ENCODE measurements at regions not wholly inside any gene's neighbourhood (a gene's known extent, or its start where the extent isn't known, plus 50 kb on each side); places are given as distances from the start of the nearest gene placed in this dataset.

GRCh38 chr12:118649765-118650585, 273.6 kb downstream of the SUDS3 start:
- no peaks in the 10 kb centered on the region for H3K4me1 ChIP-seq (ENCODE audit: insufficient read depth, low read length)
- H3K9me3 ChIP-seq (ENCODE audit: insufficient read depth, low read depth, low read length): no peaks in the 10 kb centered on the region
- H3K9ac ChIP-seq (ENCODE audit: low read depth, low read length): no peak overlapping the region
- no peaks in the 10 kb centered on the region for H3K27me3 ChIP-seq (ENCODE audit: insufficient read depth, low read length)
- 86% methylated on average over 19 of the region's 19 CpGs for WGBS
- H3K36me3 ChIP-seq (ENCODE audit: insufficient read depth, low read length): no peaks in the 10 kb centered on the region
- H3K27ac ChIP-seq (ENCODE audit: low read depth, low read length): no peak overlapping the region
- H3K4me3 ChIP-seq (ENCODE audit: low read length): no peak overlapping the region

GRCh38 chr12:118650586-118650960, 274.2 kb downstream of the SUDS3 start:
- Histone ChIP-seq H3K27ac (ENCODE audit: low read depth, low read length) (no peak overlapping the region), H3K9ac (ENCODE audit: low read depth, low read length) (no peak overlapping the region)
- 95% methylated on average over 7 of the region's 7 CpGs for WGBS

GRCh38 chr12:118651487-118651886, 275.1 kb downstream of the SUDS3 start:
- Histone ChIP-seq H3K27ac (ENCODE audit: low read depth, low read length) (no peak overlapping the region), H3K4me3 (ENCODE audit: low read length) (no peak overlapping the region), H3K4me1 (ENCODE audit: insufficient read depth, low read length) (no peaks in the 10 kb centered on the region), H3K9ac (ENCODE audit: low read depth, low read length) (no peak overlapping the region), H3K27me3 (ENCODE audit: insufficient read depth, low read length) (no peaks in the 10 kb centered on the region), H3K36me3 (ENCODE audit: insufficient read depth, low read length) (no peaks in the 10 kb centered on the region), H3K9me3 (ENCODE audit: insufficient read depth, low read depth, low read length) (no peaks in the 10 kb centered on the region)
- 81% methylated on average over 2 of the region's 2 CpGs for whole genome bisulfite sequencing

More at GRCh38 chr12:118650586-118650960, 274.2 kb downstream of the SUDS3 start:
- H3K9me3 ChIP-seq (ENCODE audit: insufficient read depth, low read depth, low read length): no peaks in the 10 kb centered on the region
- no peaks in the 10 kb centered on the region for H3K4me1 ChIP-seq (ENCODE audit: insufficient read depth, low read length)
- no peak overlapping the region for H3K4me3 ChIP-seq (ENCODE audit: low read length)
- no peaks in the 10 kb centered on the region for H3K36me3 ChIP-seq (ENCODE audit: insufficient read depth, low read length)
- no peaks in the 10 kb centered on the region for H3K27me3 ChIP-seq (ENCODE audit: insufficient read depth, low read length)

- no peak overlapping the region for H3K4me3 ChIP-seq (ENCODE audit: low read length)
- H3K36me3 ChIP-seq (ENCODE audit: insufficient read depth, low read length): no peaks in the 10 kb centered on the region
- no peaks in the 10 kb centered on the region for H3K27me3 ChIP-seq (ENCODE audit: insufficient read depth, low read length)
- no peak overlapping the region for H3K27ac ChIP-seq (ENCODE audit: low read depth, low read length)
- H3K9me3 ChIP-seq (ENCODE audit: insufficient read depth, low read depth, low read length): no peaks in the 10 kb centered on the region
- no peak overlapping the region for H3K9ac ChIP-seq (ENCODE audit: low read depth, low read length)
- WGBS: 62% methylated on average over 1 of the region's 1 CpG
- no peaks in the 10 kb centered on the region for H3K4me1 ChIP-seq (ENCODE audit: insufficient read depth, low read length)
Measured at GRCh38 chr12:118655588-118655987, 279.2 kb downstream of the SUDS3 start.

GRCh38 chr12:118680356-118680963, 300.9 kb upstream of the SRRM4 start:
- no peak overlapping the region for H3K27ac ChIP-seq (ENCODE audit: low read depth, low read length)
- peaks cover 9% of the 10 kb centered on the region for H3K4me1 ChIP-seq (ENCODE audit: insufficient read depth, low read length)
- peaks cover 10% of the 10 kb centered on the region; the same call in 1 of the 2 replicates for H3K9me3 ChIP-seq (ENCODE audit: insufficient read depth, low read depth, low read length)
- H3K9ac ChIP-seq (ENCODE audit: low read depth, low read length): no peak overlapping the region
- no peaks in the 10 kb centered on the region for H3K27me3 ChIP-seq (ENCODE audit: insufficient read depth, low read length)
- no peaks in the 10 kb centered on the region for H3K36me3 ChIP-seq (ENCODE audit: insufficient read depth, low read length)
- no peak overlapping the region for H3K4me3 ChIP-seq (ENCODE audit: low read length)
- WGBS: 60% methylated on average over 7 of the region's 7 CpGs

- Histone ChIP-seq H3K9me3 (ENCODE audit: insufficient read depth, low read depth, low read length) (0 out of 2 replicates have a peak, but pooled peaks cover 4% of the 10 kb centered on the region), H3K9ac (ENCODE audit: low read depth, low read length) (no peak overlapping the region), H3K36me3 (ENCODE audit: insufficient read depth, low read length) (no peaks in the 10 kb centered on the region), H3K27me3 (ENCODE audit: insufficient read depth, low read length) (no peaks in the 10 kb centered on the region), H3K4me1 (ENCODE audit: insufficient read depth, low read length) (peaks cover 9% of the 10 kb centered on the region), H3K27ac (ENCODE audit: low read depth, low read length) (no peak overlapping the region), H3K4me3 (ENCODE audit: low read length) (no peak overlapping the region)
- WGBS: 86% methylated on average over 3 of the region's 3 CpGs
Measured at GRCh38 chr12:118682656-118683055, 298.7 kb upstream of the SRRM4 start.

GRCh38 chr12:118685983-118686607, 295.2 kb upstream of the SRRM4 start:
- H3K9me3 ChIP-seq (ENCODE audit: insufficient read depth, low read depth, low read length): 0 out of 2 replicates have a peak, but pooled peaks cover 4% of the 10 kb centered on the region
- H3K36me3 ChIP-seq (ENCODE audit: insufficient read depth, low read length): no peaks in the 10 kb centered on the region
- no peaks in the 10 kb centered on the region for H3K27me3 ChIP-seq (ENCODE audit: insufficient read depth, low read length)
- H3K9ac ChIP-seq (ENCODE audit: low read depth, low read length): no peak overlapping the region
- WGBS: 100% methylated on average over 1 of the region's 1 CpG
- H3K4me3 ChIP-seq (ENCODE audit: low read length): no peak overlapping the region
- H3K4me1 ChIP-seq (ENCODE audit: insufficient read depth, low read length): peaks cover 9% of the 10 kb centered on the region
- H3K27ac ChIP-seq (ENCODE audit: low read depth, low read length): no peak overlapping the region

GRCh38 chr12:118689793-118690192, 291.5 kb upstream of the SRRM4 start:
- Histone ChIP-seq H3K27ac (ENCODE audit: low read depth, low read length) (no peak overlapping the region), H3K4me3 (ENCODE audit: low read length) (no peak overlapping the region), H3K4me1 (ENCODE audit: insufficient read depth, low read length) (no peaks in the 10 kb centered on the region; the same call in none of the 2 replicates), H3K36me3 (ENCODE audit: insufficient read depth, low read length) (no peaks in the 10 kb centered on the region), H3K27me3 (ENCODE audit: insufficient read depth, low read length) (no peaks in the 10 kb centered on the region), H3K9me3 (ENCODE audit: insufficient read depth, low read depth, low read length) (0 out of 2 replicates have a peak, but pooled peaks cover 2% of the 10 kb centered on the region), H3K9ac (ENCODE audit: low read depth, low read length) (no peak overlapping the region)
- 56% methylated on average over 3 of the region's 3 CpGs for WGBS

GRCh38 chr12:118690506-118690905, 290.8 kb upstream of the SRRM4 start:
- WGBS: 98% methylated on average over 3 of the region's 3 CpGs
- no peak overlapping the region for H3K9ac ChIP-seq (ENCODE audit: low read depth, low read length)
- H3K27me3 ChIP-seq (ENCODE audit: insufficient read depth, low read length): no peaks in the 10 kb centered on the region
- no peaks in the 10 kb centered on the region for H3K36me3 ChIP-seq (ENCODE audit: insufficient read depth, low read length)
- H3K9me3 ChIP-seq (ENCODE audit: insufficient read depth, low read depth, low read length): no peaks in the 10 kb centered on the region
- no peaks in the 10 kb centered on the region; the same call in none of the 2 replicates for H3K4me1 ChIP-seq (ENCODE audit: insufficient read depth, low read length)
- H3K4me3 ChIP-seq (ENCODE audit: low read length): no peak overlapping the region
- no peak overlapping the region for H3K27ac ChIP-seq (ENCODE audit: low read depth, low read length)

- no peaks in the 10 kb centered on the region for H3K36me3 ChIP-seq (ENCODE audit: insufficient read depth, low read length)
- no peaks in the 10 kb centered on the region; the same call in 1 of the 2 replicates for H3K4me1 ChIP-seq (ENCODE audit: insufficient read depth, low read length)
- no peak overlapping the region for H3K27ac ChIP-seq (ENCODE audit: low read depth, low read length)
- H3K27me3 ChIP-seq (ENCODE audit: insufficient read depth, low read length): no peaks in the 10 kb centered on the region
- H3K4me3 ChIP-seq (ENCODE audit: low read length): no peak overlapping the region
- no peaks in the 10 kb centered on the region for H3K9me3 ChIP-seq (ENCODE audit: insufficient read depth, low read depth, low read length)
- 90% methylated on average over 11 of the region's 11 CpGs for WGBS
- H3K9ac ChIP-seq (ENCODE audit: low read depth, low read length): no peak overlapping the region
Measured at GRCh38 chr12:118694128-118694775, 287.1 kb upstream of the SRRM4 start.
